Adrenal gland (tissue), 5 donors: ENCODE measurements at regions not wholly inside any gene's neighbourhood (a gene's known extent, or its start where the extent isn't known, plus 50 kb on each side); places are given as distances from the start of the nearest gene placed in this dataset.

Source experiments
- POLR2A ChIP-seq, 2 donors: fragments of 450-650 bp; IDR thresholded peaks; one replicate each; pipeline ENCODE4 v1.6.1; 2017; ENCODE audit warnings: antibody characterized with exemption in 2 of 2, mild to moderate bottlenecking in 2 of 2, moderate library complexity in 1 of 2
- TF ChIP-seq, protein P1 (sequence below), 6 experiments: fragments of 450-650 bp in 4 of 6; fragments of 200-600 bp in 2 of 6; sonication (generic) in 1 of 6; IDR thresholded peaks; 1 replicate in 5 of 6; 2 replicates in 1 of 6; pipeline versions ENCODE4 v1.5.1 to v1.8.0; 2016 to 2021; ENCODE audit warnings: antibody characterized with exemption in 6 of 6, mild to moderate bottlenecking in 2 of 6, moderate library complexity in 1 of 6
- donor health status: DM: no; HTN: no; CAD: no.

DNA sequence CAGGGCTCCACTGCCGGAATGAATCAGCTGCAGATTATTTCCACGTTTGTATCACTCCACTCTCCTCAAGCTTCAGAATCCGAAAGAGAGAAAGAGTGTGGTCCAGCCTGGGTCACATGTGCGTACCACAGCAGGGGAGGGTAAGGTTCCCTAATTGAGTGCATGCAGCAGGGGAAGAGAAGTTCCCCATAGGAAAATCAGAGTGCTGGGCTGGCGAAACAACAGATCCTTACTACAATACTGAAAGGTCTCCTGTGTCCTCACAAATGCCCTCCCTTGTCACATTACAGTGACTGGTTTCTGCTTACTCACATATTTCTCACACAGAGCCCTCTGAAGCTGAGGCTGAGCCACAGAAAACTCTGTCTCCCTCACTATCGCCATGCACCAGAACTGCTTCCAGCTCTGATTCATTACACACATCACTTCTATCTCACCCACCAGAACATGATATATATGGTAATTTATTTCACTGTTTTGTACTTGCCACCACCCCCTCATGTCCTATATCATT is 532.2 kb upstream of the TUSC1 start:
- TF ChIP-seq, protein P1, sequence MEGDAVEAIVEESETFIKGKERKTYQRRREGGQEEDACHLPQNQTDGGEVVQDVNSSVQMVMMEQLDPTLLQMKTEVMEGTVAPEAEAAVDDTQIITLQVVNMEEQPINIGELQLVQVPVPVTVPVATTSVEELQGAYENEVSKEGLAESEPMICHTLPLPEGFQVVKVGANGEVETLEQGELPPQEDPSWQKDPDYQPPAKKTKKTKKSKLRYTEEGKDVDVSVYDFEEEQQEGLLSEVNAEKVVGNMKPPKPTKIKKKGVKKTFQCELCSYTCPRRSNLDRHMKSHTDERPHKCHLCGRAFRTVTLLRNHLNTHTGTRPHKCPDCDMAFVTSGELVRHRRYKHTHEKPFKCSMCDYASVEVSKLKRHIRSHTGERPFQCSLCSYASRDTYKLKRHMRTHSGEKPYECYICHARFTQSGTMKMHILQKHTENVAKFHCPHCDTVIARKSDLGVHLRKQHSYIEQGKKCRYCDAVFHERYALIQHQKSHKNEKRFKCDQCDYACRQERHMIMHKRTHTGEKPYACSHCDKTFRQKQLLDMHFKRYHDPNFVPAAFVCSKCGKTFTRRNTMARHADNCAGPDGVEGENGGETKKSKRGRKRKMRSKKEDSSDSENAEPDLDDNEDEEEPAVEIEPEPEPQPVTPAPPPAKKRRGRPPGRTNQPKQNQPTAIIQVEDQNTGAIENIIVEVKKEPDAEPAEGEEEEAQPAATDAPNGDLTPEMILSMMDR (IDR thresholded peaks at IDR 0.05): no peak
- TF ChIP-seq POLR2A (IDR thresholded peaks at IDR 0.05): no peak
